Neural cell (in vitro differentiated cells): ENCODE measurements at regions not wholly inside any gene's neighbourhood (a gene's known extent, or its start where the extent isn't known, plus 50 kb on each side); places are given as distances from the start of the nearest gene placed in this dataset.
"Not testable (repeated sequence)": the region's sequence is repeated elsewhere in the genome, so short reads cannot be mapped to it uniquely, and the experiment has no call there.

ENCODE experiments used
- EP300 ChIP-seq: fragments of 450-650 bp; conservative IDR thresholded peaks from 2 replicates; pipeline ENCODE4 v1.6.1; 2014; ENCODE audit warnings: antibody characterized with exemption, mild to moderate bottlenecking, moderate library complexity; ENCODE audit not compliant: poor library complexity, severe bottlenecking
- EZH2 ChIP-seq: fragments of 200-600, 300-800 bp; shearing (Covaris generic), sonication (generic); IDR thresholded peaks from 2 replicates; pipeline ENCODE4 v1.6.1; 2014; ENCODE audit warnings: antibody characterized with exemption, low read length, borderline replicate concordance, mild to moderate bottlenecking; ENCODE audit not compliant: insufficient read depth, poor library complexity, severe bottlenecking
- POLR2AphosphoS5 ChIP-seq: IDR thresholded peaks from 2 replicates; pipeline ENCODE4 v1.6.1; 2012
- TAF1 ChIP-seq: IDR thresholded peaks from 2 replicates; pipeline ENCODE4 v1.6.1; 2012; ENCODE audit warnings: low read depth
- TF ChIP-seq, protein P1 (sequence below): fragments of 450-650 bp; IDR thresholded peaks from 2 replicates; pipeline ENCODE4 v1.5.1; 2014; ENCODE audit warnings: antibody characterized with exemption, mild to moderate bottlenecking, moderate library complexity; ENCODE audit not compliant: poor library complexity, severe bottlenecking
- TF ChIP-seq, protein P2 (sequence below): IDR thresholded peaks from 2 replicates; pipeline ENCODE4 v1.6.1; 2012; ENCODE audit warnings: borderline replicate concordance

DNA sequence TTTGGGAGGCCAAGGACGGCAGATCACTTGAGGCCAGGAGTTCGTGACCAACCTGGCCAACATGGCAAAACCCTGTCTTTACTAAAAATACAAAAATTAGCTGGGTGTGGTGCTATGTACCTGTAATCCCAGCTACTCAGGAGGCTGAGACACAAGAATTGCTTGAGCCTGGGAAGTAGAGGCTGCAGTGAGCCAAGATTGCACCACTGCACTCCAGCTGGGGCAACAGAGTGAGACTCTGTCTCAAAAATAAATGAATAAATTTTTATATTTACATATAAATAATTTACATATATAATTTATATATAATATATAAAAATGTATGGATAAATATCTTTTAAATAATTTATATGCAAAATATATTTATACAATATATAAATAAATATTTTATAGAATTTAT, 263.3 kb downstream of the TPBG start:
- TF ChIP-seq, protein P1, sequence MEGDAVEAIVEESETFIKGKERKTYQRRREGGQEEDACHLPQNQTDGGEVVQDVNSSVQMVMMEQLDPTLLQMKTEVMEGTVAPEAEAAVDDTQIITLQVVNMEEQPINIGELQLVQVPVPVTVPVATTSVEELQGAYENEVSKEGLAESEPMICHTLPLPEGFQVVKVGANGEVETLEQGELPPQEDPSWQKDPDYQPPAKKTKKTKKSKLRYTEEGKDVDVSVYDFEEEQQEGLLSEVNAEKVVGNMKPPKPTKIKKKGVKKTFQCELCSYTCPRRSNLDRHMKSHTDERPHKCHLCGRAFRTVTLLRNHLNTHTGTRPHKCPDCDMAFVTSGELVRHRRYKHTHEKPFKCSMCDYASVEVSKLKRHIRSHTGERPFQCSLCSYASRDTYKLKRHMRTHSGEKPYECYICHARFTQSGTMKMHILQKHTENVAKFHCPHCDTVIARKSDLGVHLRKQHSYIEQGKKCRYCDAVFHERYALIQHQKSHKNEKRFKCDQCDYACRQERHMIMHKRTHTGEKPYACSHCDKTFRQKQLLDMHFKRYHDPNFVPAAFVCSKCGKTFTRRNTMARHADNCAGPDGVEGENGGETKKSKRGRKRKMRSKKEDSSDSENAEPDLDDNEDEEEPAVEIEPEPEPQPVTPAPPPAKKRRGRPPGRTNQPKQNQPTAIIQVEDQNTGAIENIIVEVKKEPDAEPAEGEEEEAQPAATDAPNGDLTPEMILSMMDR, result not testable (repeated sequence)
- not testable (repeated sequence) for TF ChIP-seq EP300, TAF1, POLR2AphosphoS5, EZH2
- TF ChIP-seq, protein P2, sequence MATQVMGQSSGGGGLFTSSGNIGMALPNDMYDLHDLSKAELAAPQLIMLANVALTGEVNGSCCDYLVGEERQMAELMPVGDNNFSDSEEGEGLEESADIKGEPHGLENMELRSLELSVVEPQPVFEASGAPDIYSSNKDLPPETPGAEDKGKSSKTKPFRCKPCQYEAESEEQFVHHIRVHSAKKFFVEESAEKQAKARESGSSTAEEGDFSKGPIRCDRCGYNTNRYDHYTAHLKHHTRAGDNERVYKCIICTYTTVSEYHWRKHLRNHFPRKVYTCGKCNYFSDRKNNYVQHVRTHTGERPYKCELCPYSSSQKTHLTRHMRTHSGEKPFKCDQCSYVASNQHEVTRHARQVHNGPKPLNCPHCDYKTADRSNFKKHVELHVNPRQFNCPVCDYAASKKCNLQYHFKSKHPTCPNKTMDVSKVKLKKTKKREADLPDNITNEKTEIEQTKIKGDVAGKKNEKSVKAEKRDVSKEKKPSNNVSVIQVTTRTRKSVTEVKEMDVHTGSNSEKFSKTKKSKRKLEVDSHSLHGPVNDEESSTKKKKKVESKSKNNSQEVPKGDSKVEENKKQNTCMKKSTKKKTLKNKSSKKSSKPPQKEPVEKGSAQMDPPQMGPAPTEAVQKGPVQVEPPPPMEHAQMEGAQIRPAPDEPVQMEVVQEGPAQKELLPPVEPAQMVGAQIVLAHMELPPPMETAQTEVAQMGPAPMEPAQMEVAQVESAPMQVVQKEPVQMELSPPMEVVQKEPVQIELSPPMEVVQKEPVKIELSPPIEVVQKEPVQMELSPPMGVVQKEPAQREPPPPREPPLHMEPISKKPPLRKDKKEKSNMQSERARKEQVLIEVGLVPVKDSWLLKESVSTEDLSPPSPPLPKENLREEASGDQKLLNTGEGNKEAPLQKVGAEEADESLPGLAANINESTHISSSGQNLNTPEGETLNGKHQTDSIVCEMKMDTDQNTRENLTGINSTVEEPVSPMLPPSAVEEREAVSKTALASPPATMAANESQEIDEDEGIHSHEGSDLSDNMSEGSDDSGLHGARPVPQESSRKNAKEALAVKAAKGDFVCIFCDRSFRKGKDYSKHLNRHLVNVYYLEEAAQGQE, result not testable (repeated sequence)
